HG03135 (cell line): ENCODE measurements at regions not wholly inside any gene's neighbourhood (a gene's known extent, or its start where the extent isn't known, plus 50 kb on each side); places are given as distances from the start of the nearest gene placed in this dataset.

Source experiments
- ATAC-seq: cut with Tn5 transposase; IDR thresholded peaks from one replicate; pipeline ENCODE4 v1.9.1; 2021; ENCODE audit warnings: mild to moderate bottlenecking, moderate library complexity; ENCODE audit not compliant: unreplicated experiment

- ATAC-seq = no peak
Measured at GRCh38 chr6:44530910-44531234, 143.4 kb downstream of the CDC5L start.

GRCh38 chr6:44531442-44532015 is 144.0 kb downstream of the CDC5L start:
- no peak for ATAC-seq

- ATAC-seq = no peak
Measured at GRCh38 chr6:44533421-44533820, 145.9 kb downstream of the CDC5L start.

- no peak for ATAC-seq
Measured at GRCh38 chr6:44534291-44534690, 146.8 kb downstream of the CDC5L start.

GRCh38 chr6:44535446-44535845 is 147.9 kb downstream of the CDC5L start:
- ATAC-seq = no peak

GRCh38 chr6:44535967-44536366 is 148.5 kb downstream of the CDC5L start:
- ATAC-seq = no peak

- ATAC-seq = no peak
Measured at GRCh38 chr6:44537306-44538049, 150.0 kb downstream of the CDC5L start.

- ATAC-seq = no peak
Measured at GRCh38 chr6:44538131-44538806, 150.8 kb downstream of the CDC5L start.

- no peak for ATAC-seq
Measured at GRCh38 chr6:44538807-44539201, 151.3 kb downstream of the CDC5L start.

GRCh38 chr6:44539701-44540355 is 152.3 kb downstream of the CDC5L start:
- no peak for ATAC-seq

GRCh38 chr6:44540881-44541280 is 153.4 kb downstream of the CDC5L start:
- ATAC-seq = no peak

GRCh38 chr6:44542401-44543116 is 155.1 kb downstream of the CDC5L start:
- ATAC-seq = no peak

GRCh38 chr6:44543664-44544063 is 156.2 kb downstream of the CDC5L start:
- ATAC-seq = no peak

- ATAC-seq = no peak
Measured at GRCh38 chr6:44545224-44545623, 157.7 kb downstream of the CDC5L start.

GRCh38 chr6:44548319-44548718 is 160.8 kb downstream of the CDC5L start:
- ATAC-seq = no peak

GRCh38 chr6:44549516-44549915 is 162.0 kb downstream of the CDC5L start:
- no peak for ATAC-seq

- no peak for ATAC-seq
Measured at GRCh38 chr6:44554194-44554593, 166.7 kb downstream of the CDC5L start.

- no peak for ATAC-seq
Measured at GRCh38 chr6:44554861-44555260, 167.4 kb downstream of the CDC5L start.

- no peak for ATAC-seq
Measured at GRCh38 chr6:44556046-44556445, 168.5 kb downstream of the CDC5L start.

- ATAC-seq = no peak
Measured at GRCh38 chr6:44558024-44558831, 170.7 kb downstream of the CDC5L start.
